ENCODE measurements at regions not wholly inside any gene's neighbourhood (a gene's known extent, or its start where the extent isn't known, plus 50 kb on each side); places are given as distances from the start of the nearest gene placed in this dataset.

GRCh38 chr10:113354711-113355110 lies 198.1 kb upstream of the HABP2 start:
- Histone ChIP-seq H3K4me3 (replicated peaks; ENCODE audit: insufficient read depth, low read length) (no peak overlapping the region), H3K27ac (replicated peaks) (no peak overlapping the region), H3K27me3 (ENCODE audit: insufficient read depth, poor library complexity, severe bottlenecking) (no peaks in the 10 kb centered on the region)
- no peak for DNase-seq (ENCODE audit: low read depth in 1 of 2, low spot score in 1 of 2)
- TF ChIP-seq POLR2AphosphoS5 (IDR thresholded peaks at IDR 0.05; ENCODE audit: low read depth) (no peak), SPI1 (IDR thresholded peaks at IDR 0.05; ENCODE audit: borderline replicate concordance, low read depth) (no peak), CTCF (IDR thresholded peaks at IDR 0.05; ENCODE audit: insufficient read depth, low read length) (no peak), GABPA (IDR thresholded peaks at IDR 0.05; ENCODE audit: low read depth) (no peak), REST (IDR thresholded peaks at IDR 0.05; ENCODE audit: insufficient replicate concordance, low read depth) (no peak)

- no peak overlapping the region for H3K4me3 ChIP-seq (replicated peaks; ENCODE audit: insufficient read depth, low read length)
- no peak for DNase-seq (ENCODE audit: low read depth in 1 of 2, low spot score in 1 of 2)
- H3K27ac ChIP-seq (replicated peaks): no peak overlapping the region
- TF ChIP-seq REST (IDR thresholded peaks at IDR 0.05; ENCODE audit: insufficient replicate concordance, low read depth) (no peak), CTCF (IDR thresholded peaks at IDR 0.05; ENCODE audit: insufficient read depth, low read length) (no peak), SPI1 (IDR thresholded peaks at IDR 0.05; ENCODE audit: borderline replicate concordance, low read depth) (no peak), GABPA (IDR thresholded peaks at IDR 0.05; ENCODE audit: low read depth) (no peak), POLR2AphosphoS5 (IDR thresholded peaks at IDR 0.05; ENCODE audit: low read depth) (no peak)
- peaks cover 3% of the 10 kb centered on the region for H3K27me3 ChIP-seq (ENCODE audit: insufficient read depth, poor library complexity, severe bottlenecking)
These were observed 195.8 kb upstream of the HABP2 start for GRCh38 chr10:113356794-113357680.

- Histone ChIP-seq H3K27me3 (ENCODE audit: insufficient read depth, poor library complexity, severe bottlenecking) (peaks cover 3% of the 10 kb centered on the region), H3K27ac (replicated peaks) (no peak overlapping the region), H3K4me3 (replicated peaks; ENCODE audit: insufficient read depth, low read length) (no peak overlapping the region)
- no peak for DNase-seq (ENCODE audit: low read depth in 1 of 2, low spot score in 1 of 2)
- no peak for TF ChIP-seq REST (IDR thresholded peaks at IDR 0.05; ENCODE audit: insufficient replicate concordance, low read depth)
- no peak for TF ChIP-seq SPI1 (IDR thresholded peaks at IDR 0.05; ENCODE audit: borderline replicate concordance, low read depth)
- TF ChIP-seq POLR2AphosphoS5 (IDR thresholded peaks at IDR 0.05; ENCODE audit: low read depth): no peak
- TF ChIP-seq CTCF (IDR thresholded peaks at IDR 0.05; ENCODE audit: insufficient read depth, low read length): no peak
- no peak for TF ChIP-seq GABPA (IDR thresholded peaks at IDR 0.05; ENCODE audit: low read depth)
These were observed 195.1 kb upstream of the HABP2 start for GRCh38 chr10:113357681-113358300.

Data from HL-60 (cell line).